B cell (primary cell): ENCODE measurements at regions not wholly inside any gene's neighbourhood (a gene's known extent, or its start where the extent isn't known, plus 50 kb on each side); places are given as distances from the start of the nearest gene placed in this dataset.

ENCODE experiments used
- ATAC-seq: fragments of 200-7000 bp; cut with Tn5 transposase; one replicate; pipeline ENCODE4 v1.10.0; 2021; ENCODE audit warnings: low read depth, mild to moderate bottlenecking, moderate number of reproducible peaks, moderate library complexity
- CTCF ChIA-PET: fragments of 350-600 bp; sonication (Branson Sonifier 250); formaldehyde crosslinking; loops from one replicate; lab custom pipeline; 2021; ENCODE audit warnings: antibody characterized with exemption, inconsistent platforms; lab: Charles Lee
- POLR2A ChIA-PET: fragments of 350-600 bp; sonication (Branson Sonifier 250); formaldehyde crosslinking; loops from one replicate; lab custom pipeline; 2021; ENCODE audit warnings: antibody characterized with exemption; lab: Charles Lee
- DNase-seq: peaks from one replicate; pipeline ENCODE4 v3.0.0; 2013
- H2AFZ ChIP-seq: 2 replicates; pipeline ENCODE4 v1.6.1; 2012; ENCODE audit warnings: mild to moderate bottlenecking, low read depth, low read length; ENCODE audit not compliant: insufficient read depth, poor library complexity, severe bottlenecking
- H3K27ac ChIP-seq, 2 donors: 1 replicate in 1 of 2; 2 replicates in 1 of 2; pipeline ENCODE4 v1.5.1; 2012 to 2013; ENCODE audit warnings: low read length in 2 of 2, mild to moderate bottlenecking in 2 of 2, moderate library complexity in 1 of 2
- H3K27me3 ChIP-seq, 4 experiments: fragments of 200-600 bp in 1 of 4; sonication (generic) in 1 of 4; replicated peaks in 1 of 4; 1 replicate in 2 of 4; 2 replicates in 2 of 4; pipeline versions ENCODE4 v1.6.1 to v1.7.0; 2013 to 2016; ENCODE audit warnings: low read length in 3 of 4, mild to moderate bottlenecking in 2 of 4, mixed read lengths in 1 of 4, moderate library complexity in 1 of 4; ENCODE audit not compliant: insufficient read depth in 4 of 4, control insufficient read depth in 3 of 4; ENCODE audit errors: control extremely low read depth in 1 of 4
- H3K36me3 ChIP-seq, 2 experiments: replicated peaks in 1 of 2; 1 replicate in 1 of 2; 2 replicates in 1 of 2; pipeline versions ENCODE4 v1.6.1 to v1.7.1; 2013; ENCODE audit warnings: low read length in 1 of 2; ENCODE audit not compliant: insufficient read depth in 2 of 2, control insufficient read depth in 1 of 2; ENCODE audit errors: control extremely low read depth in 1 of 2, extremely low read depth in 1 of 2
- H3K4me1 ChIP-seq, 2 donors: fragments of 200-600 bp in 1 of 2; sonication (generic) in 1 of 2; 1 replicate in 1 of 2; 2 replicates in 1 of 2; pipeline versions ENCODE4 v1.5.1 to v1.6.1; 2013 to 2017; ENCODE audit warnings: low read length in 2 of 2; ENCODE audit not compliant: control insufficient read depth in 2 of 2, insufficient read depth in 2 of 2
- H3K4me2 ChIP-seq: replicated peaks from 2 replicates; pipeline ENCODE3; 2012; ENCODE audit warnings: mild to moderate bottlenecking, low read depth, low read length; ENCODE audit not compliant: poor library complexity, severe bottlenecking
- H3K4me3 ChIP-seq, 5 experiments: fragments of 200-600 bp in 1 of 5; sonication (generic) in 1 of 5; 1 replicate in 3 of 5; 2 replicates in 2 of 5; pipeline versions ENCODE4 v1.5.1 to v1.7.0; 2011 to 2016; ENCODE audit warnings: low read length in 4 of 5, mild to moderate bottlenecking in 4 of 5, low read depth in 2 of 5, control low read depth in 1 of 5, moderate library complexity in 1 of 5; ENCODE audit not compliant: insufficient read depth in 1 of 5; ENCODE audit errors: control extremely low read depth in 1 of 5, extremely low read depth in 1 of 5
- H3K79me2 ChIP-seq: fragments of 200-600 bp; sonication (generic); one replicate; pipeline ENCODE4 v1.6.0; 2016; ENCODE audit warnings: low read length; ENCODE audit not compliant: control insufficient read depth, insufficient read depth
- H3K9ac ChIP-seq: fragments of 200-600 bp; sonication (generic); 2 replicates; pipeline ENCODE4 v1.6.1; 2017; ENCODE audit warnings: mild to moderate bottlenecking, low read length, moderate library complexity
- H3K9me3 ChIP-seq, 3 donors: one replicate each; pipeline versions ENCODE4 v1.6.1 to v1.7.1; 2013; ENCODE audit warnings: low read length in 2 of 3; ENCODE audit not compliant: control insufficient read depth in 2 of 3, insufficient read depth in 1 of 3; ENCODE audit errors: control extremely low read depth in 1 of 3
- H4K20me1 ChIP-seq: 2 replicates; pipeline ENCODE4 v1.6.0; 2012; ENCODE audit warnings: mild to moderate bottlenecking, low read length; ENCODE audit not compliant: insufficient read depth, control insufficient read depth, poor library complexity, severe bottlenecking
- H3K27ac Mint-ChIP-seq: one replicate; pipeline ENCODE4 v1.8.0; 2021; ENCODE audit warnings: mixed read lengths
- H3K27me3 Mint-ChIP-seq: one replicate; pipeline ENCODE4 v1.8.0; 2021; ENCODE audit warnings: mixed read lengths
- H3K4me1 Mint-ChIP-seq: one replicate; pipeline ENCODE4 v1.8.0; 2021; ENCODE audit warnings: mixed read lengths
- H3K4me3 Mint-ChIP-seq: one replicate; pipeline ENCODE4 v1.8.0; 2021; ENCODE audit warnings: mixed read lengths
- H3K9me3 Mint-ChIP-seq: one replicate; pipeline ENCODE4 v1.8.0; 2022; ENCODE audit warnings: mixed read lengths; ENCODE audit not compliant: insufficient read depth
- CTCF ChIP-seq: fragments of 200-600 bp; IDR thresholded peaks from one replicate; pipeline ENCODE4 v1.8.0; 2022; ENCODE audit warnings: antibody characterized with exemption, mild to moderate bottlenecking
- EZH2 ChIP-seq: IDR thresholded peaks from 2 replicates; pipeline ENCODE4 v1.6.1; 2012; ENCODE audit warnings: borderline replicate concordance, low read depth, mild to moderate bottlenecking, moderate library complexity, low read length; ENCODE audit not compliant: insufficient read depth, poor library complexity, severe bottlenecking
- WGBS: methylation state at CpG from one replicate; pipeline ENCODE4 v1.1.5; 2013; ENCODE audit warnings: missing lambda C conversion rate; ENCODE audit not compliant: insufficient coverage; 5-methylcytosine and 5-hydroxymethylcytosine counted together
- intact Hi-C: fragments of 100-400 bp; cut with micrococcal nuclease; formaldehyde crosslinking; loops from one replicate; pipeline ENCODE4 v1.10.0; 2022

DNA sequence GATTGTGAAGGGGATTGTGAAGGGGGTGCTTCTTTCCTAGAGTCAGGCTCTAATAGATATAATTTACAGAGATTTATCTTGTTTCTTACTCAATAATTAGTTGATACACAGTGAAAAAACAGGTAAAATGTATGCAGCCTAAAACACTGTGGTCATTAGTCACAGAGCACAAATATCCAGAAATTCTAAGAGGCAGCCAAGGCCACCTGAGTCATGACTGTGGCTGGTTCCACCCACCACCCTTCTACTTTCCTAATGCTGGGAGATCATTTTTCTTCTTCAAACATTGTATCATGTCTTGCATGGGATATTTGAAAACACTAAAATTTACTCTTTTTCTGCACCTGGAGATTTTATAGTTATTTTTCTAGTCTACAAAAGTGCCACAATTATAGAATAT, 181.6 kb downstream of the OTOR start:
- no peak overlapping the region for H2AFZ ChIP-seq
- H3K4me3 Mint-ChIP-seq = no peak overlapping the region
- ATAC-seq (no peak), DNase-seq (no peak)
- H3K9me3 ChIP-seq = peaks cover 0 to 10% (median 0%) of the 10 kb centered on the region in 3 donors
- no peaks in the 10 kb centered on the region for H3K27me3 ChIP-seq
- H3K27ac ChIP-seq = no peak overlapping the region
- no peaks in the 10 kb centered on the region for H3K36me3 ChIP-seq
- H3K4me2 ChIP-seq = no peak overlapping the region
- CTCF ChIA-PET = no interaction called here
- TF ChIP-seq EZH2 = no peak
- TF ChIP-seq CTCF = no peak
- peaks cover 7% of the 10 kb centered on the region for H3K27me3 Mint-ChIP-seq
- no peak overlapping the region for H3K4me3 ChIP-seq
- no peak overlapping the region for H3K27ac Mint-ChIP-seq
- H3K9ac ChIP-seq = no peak overlapping the region
- intact Hi-C loops = no loop called here
- no peaks in the 10 kb centered on the region for H3K9me3 Mint-ChIP-seq
- H3K4me1 ChIP-seq = no peaks in the 10 kb centered on the region
- H3K79me2 ChIP-seq = no peaks in the 10 kb centered on the region
- no peaks in the 10 kb centered on the region for H3K4me1 Mint-ChIP-seq
- POLR2A ChIA-PET = no interaction called here
- no peaks in the 10 kb centered on the region for H4K20me1 ChIP-seq

DNA sequence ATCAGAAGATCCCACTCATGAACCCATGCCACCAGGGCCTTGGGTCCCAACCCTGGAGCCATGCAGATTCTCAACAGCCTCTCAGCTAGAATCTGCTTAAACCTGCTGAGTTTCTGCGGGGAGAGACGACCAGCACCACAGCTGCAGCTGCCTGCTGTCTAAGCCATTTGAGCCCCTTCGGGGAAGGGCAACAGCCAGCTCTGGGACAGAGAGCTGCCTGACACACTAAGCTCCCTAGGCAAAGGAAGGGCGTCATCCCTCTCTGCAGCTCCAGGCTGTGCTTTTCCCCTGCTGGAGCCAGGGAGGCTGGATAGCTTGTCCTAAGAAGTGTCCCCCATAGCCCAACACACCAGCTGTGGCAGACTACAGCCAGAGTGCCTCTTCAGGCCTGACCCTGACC, 182.5 kb downstream of the OTOR start:
- Histone ChIP-seq H3K4me2 (no peak overlapping the region), H3K79me2 (no peaks in the 10 kb centered on the region), H3K4me3 (no peak overlapping the region), H2AFZ (no peak overlapping the region), H3K27me3 (no peaks in the 10 kb centered on the region), H3K27ac (no peak overlapping the region), H3K9me3 (peaks cover 0 to 10% (median 0%) of the 10 kb centered on the region in 3 donors), H4K20me1 (no peaks in the 10 kb centered on the region), H3K4me1 (no peaks in the 10 kb centered on the region), H3K36me3 (no peaks in the 10 kb centered on the region), H3K9ac (no peak overlapping the region)
- H3K4me3 Mint-ChIP-seq = no peak overlapping the region
- TF ChIP-seq CTCF (no peak), EZH2 (no peak)
- H3K4me1 Mint-ChIP-seq = no peaks in the 10 kb centered on the region
- no peak for ATAC-seq
- 78% methylated on average over 4 of the region's 4 CpGs for WGBS
- no peak overlapping the region for H3K27ac Mint-ChIP-seq
- ChIA-PET CTCF (no interaction called here), POLR2A (no interaction called here)
- peaks cover 7% of the 10 kb centered on the region for H3K27me3 Mint-ChIP-seq
- DNase-seq = no peak
- intact Hi-C loops = no loop called here
- no peaks in the 10 kb centered on the region for H3K9me3 Mint-ChIP-seq
